HG03457 (cell line): ENCODE measurements at regions not wholly inside any gene's neighbourhood (a gene's known extent, or its start where the extent isn't known, plus 50 kb on each side); places are given as distances from the start of the nearest gene placed in this dataset.
A peak's percentile ranks its signal among the peaks of the same experiment; 100 is the strongest.
"Not testable (repeated sequence)": the region's sequence is repeated elsewhere in the genome, so short reads cannot be mapped to it uniquely, and the experiment has no call there.

Experiments
- ATAC-seq: cut with Tn5 transposase; IDR thresholded peaks from one replicate; pipeline ENCODE4 v1.9.1; 2021; ENCODE audit warnings: moderate number of reproducible peaks; ENCODE audit not compliant: unreplicated experiment

DNA sequence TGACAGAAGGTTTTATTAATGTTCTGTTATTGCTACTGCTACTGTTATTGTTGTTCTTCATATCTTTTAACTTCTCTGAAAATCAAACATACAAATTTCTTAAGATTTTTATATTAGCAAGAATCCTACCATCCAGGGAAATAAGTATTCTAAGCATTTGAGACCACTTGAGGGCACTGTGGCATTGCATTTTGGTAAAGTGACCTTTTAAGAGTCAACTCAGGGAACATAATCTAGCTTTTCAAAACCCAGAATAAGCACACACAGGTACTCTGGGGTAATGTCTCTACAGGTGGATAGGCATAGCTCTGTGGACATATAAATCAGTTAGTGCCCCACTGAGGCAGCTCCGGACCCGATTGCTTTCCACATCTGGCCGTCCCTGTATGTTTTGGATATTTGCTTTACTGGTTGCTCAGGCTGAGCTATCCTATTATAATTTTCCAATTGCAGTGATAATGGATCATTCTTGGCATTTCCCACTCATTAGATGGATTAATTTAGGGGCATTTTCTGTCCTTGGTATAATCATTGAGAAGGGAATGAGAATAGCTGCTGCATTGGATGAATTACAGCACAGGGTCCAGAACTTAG, 1425.1 kb upstream of the CDH8 start:
- ATAC-seq: no peak

DNA sequence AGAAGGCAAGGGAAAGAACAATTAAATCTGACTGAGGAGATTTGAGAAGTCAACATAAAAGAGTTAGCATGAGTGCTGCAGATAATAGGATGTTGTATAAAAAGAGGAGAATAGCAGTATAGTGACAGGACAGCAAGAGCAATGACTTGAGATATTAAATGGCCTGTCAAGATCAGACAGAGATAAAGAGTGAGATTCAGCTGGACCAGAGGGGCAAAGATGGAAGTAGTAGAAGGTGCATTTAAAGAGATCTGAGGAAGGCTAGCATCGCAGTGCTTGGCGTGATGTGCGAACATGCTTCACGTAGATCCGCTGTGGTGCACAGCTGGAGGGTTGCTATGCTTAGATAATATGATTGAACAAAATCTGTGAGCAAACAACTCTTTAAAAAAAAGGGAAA, 1422.6 kb upstream of the CDH8 start:
- no peak for ATAC-seq

DNA sequence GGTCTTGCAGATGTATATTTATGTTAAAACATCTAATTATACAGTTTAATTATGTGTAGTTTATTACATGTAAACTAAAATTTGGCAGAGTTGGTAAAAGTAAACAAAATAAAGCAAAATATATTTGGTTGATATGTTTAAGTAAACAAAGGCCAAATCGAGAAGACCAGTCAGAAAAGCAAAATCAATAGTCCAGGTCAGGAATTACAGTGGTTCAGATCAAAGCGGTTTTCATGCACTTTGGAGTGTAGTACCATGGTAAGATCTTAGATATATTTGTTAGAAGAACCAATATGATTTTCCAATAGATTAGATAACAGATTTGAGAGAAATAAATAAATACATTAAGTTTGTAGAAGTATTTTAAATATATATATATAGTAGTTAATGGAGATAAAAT, 1421.6 kb upstream of the CDH8 start:
- ATAC-seq: no peak

DNA sequence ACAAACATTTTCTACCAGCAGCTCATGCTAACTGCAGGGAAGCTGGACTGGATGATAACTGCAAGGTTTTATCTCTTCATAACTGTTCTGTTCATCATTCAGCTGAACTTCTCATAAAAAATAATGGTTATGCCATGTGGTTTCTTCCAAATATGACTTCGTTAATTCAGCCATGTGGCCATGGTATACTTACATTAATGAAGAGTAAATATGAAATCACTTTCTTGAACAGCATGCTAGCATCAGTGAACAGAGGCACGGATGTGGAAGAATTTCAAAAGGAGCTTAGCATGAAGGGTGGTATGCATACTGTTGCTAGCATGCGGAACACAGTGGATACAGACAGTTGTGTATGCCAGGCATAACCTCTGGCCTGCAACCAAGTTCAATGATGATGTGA, 1417.0 kb upstream of the CDH8 start:
- no peak for ATAC-seq

DNA sequence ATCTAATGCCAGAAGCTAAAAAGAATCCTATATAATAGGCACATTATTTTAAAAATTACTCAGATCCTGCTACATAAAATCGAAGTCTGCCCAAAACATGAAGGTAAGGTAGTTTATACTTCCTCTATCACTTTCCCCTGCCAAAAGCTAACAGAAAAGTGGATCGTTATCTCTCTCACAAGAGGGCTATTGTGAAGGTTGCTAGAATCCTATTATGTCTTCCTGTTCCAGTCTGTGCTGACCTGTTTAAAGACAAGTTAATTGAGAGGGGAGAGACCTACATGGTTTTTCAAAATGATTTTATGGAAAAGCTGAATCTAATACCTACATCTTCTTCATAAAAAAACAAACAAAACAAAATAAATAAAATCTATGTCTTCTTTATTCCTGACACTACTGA, 1410.9 kb upstream of the CDH8 start:
- no peak for ATAC-seq

DNA sequence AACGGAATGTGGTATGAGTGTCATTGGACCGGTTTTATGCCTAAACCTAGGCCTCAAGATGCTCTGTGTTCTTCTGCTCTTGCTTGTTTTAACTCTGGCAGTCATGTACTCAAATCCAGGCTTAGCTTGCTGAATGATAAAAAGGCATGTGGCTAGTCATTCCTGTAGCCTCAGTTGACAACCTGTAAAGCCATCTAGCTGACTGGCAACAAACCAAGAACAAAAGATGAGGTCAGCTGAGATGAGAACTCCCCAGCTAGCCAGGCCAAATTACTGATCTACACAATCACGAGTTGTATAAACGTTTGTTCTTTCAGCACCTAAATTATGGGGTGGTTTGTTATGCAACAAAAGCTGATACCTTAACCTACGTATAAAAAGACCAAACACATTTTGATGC, 1406.0 kb upstream of the CDH8 start:
- no peak for ATAC-seq

DNA sequence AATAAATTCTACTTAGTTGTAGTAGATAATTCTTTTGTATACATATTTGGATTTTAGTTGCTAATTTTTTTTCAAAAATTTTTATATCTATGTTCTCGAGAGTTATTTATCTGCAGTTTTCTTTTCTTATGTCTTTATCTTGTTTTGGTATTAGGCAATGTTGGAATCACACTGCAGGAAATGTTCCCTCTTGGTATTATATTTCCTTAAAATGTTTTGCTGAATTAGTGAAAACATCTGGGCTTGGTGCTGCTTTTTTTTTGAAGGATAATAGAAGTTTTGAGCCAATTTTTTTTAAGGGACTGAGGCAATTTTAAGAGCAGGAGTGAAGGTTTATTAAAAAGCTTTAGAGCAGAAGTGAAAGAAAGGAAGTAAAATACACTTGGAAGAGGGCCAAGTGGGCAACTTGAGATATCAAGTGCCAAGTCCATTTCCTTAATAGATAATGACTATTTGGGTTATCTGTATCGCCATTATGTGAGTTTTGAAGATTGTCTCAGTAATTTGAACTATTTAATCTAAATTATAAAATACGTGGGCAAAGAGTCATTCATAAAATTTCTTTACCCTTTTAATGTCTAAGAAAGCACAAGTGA, 1390.1 kb upstream of the CDH8 start:
- ATAC-seq: no peak

DNA sequence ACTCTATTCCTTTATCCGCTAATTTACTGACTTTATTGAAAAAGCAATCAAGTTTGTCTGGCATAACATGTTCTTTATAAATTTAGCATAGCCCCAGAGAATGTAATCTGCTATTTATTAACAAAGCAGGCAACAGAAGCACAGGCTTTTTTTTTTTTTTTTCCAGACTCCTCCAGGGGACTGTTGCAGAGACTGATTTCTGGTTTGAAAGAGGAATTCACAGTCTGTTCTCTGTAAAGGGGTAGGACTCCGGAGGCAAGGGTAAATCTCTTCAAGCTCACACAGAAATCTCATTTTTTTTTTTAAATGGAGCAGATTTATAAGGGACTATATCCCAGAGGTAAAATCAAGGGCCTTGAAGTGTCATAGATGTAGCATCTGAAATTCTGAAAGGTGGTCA, 1386.5 kb upstream of the CDH8 start:
- ATAC-seq: no peak

DNA sequence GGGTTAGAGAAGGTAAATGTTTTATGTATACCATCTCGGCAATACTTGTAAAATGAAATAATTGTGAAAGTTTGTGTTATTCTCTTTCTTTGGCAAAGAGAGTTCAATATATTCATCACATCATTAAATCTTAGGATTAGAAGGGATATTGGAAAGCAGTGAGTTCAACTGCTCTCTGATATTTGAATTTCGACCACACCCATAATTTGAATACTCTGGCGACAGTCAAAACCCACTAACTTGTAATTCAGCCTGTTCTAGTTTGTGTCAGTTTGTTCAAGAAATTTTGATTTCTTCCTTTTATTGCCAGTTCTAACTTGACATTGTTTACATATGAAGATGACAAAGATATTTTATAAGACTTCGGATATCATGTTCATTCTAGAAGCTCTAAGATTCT, 1380.5 kb upstream of the CDH8 start:
- ATAC-seq: no peak

DNA sequence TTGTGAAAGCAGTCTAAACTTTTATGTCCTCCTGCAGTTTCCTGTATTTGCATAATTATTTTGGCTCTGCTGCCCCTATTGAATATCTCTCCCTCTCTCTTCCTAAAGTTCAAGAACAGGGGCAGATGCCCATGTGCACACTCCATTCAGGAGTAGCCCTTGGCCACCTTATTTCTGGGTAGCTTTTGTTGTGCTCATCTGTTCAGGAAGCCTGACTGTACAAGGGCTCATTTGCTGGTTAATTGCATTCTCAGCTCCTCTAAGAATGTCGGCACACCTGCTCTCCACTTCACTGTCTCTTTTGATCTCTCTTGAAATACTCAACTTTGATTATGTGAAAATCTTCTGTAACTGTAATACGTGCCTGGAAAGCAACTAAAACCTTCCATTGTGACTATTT, 1378.8 kb upstream of the CDH8 start:
- ATAC-seq: no peak

DNA sequence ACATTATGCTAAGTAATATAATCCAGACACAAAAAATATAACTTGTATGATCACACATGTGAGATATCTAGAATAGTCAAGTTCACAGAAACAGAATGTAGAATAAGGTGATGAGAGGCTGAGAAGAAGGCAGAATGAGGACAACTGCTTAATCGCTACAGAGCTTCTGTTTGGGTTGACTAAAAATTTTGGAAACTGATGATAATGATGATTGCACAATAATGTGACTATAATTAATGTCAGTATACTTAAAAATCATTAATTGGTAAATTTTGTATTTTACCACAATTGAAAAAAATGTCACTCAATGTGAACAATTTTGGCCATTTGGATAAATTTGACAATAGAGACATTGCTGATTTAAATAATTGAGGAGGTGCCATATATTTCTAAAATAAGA, 1374.4 kb upstream of the CDH8 start:
- no peak for ATAC-seq

DNA sequence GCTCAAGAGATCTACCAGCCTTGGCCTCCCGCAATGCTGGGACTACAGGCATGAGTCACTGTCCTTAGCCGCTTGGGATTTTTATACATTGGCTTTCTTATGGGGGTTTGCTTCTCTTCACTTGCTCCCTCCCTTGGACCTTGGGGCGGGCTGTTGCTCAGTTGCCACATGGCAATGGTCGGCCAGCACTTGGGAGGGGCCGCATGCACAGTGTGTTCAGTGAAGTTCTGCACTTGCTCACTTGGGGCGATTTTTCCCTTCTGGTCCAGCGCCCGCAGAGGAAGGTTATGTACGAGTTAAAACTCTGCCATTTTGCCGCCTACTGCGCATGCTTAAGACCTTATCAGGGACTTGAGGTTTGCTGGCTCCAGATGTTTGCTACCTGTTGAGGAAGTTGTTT, 1367.6 kb upstream of the CDH8 start:
- ATAC-seq: no peak

DNA sequence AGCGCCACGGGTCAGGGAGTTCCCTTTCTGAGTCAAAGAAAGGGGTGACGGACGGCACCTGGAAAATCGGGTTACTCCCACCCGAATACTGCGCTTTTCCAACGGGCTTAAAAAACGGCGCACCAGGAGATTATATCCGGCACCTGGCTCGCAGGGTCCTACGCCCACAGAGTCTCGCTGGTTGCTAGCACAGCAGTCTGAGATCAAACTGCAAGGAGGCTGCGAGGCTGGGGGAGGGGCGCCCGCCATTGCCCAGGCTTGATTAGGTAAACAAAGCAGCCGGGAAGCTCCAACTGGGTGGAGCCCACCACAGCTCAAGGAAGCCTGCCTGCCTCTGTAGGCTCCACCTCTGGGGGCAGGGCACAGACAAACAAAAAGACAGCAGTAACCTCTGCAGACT, 1352.0 kb upstream of the CDH8 start:
- not testable (repeated sequence) for ATAC-seq

DNA sequence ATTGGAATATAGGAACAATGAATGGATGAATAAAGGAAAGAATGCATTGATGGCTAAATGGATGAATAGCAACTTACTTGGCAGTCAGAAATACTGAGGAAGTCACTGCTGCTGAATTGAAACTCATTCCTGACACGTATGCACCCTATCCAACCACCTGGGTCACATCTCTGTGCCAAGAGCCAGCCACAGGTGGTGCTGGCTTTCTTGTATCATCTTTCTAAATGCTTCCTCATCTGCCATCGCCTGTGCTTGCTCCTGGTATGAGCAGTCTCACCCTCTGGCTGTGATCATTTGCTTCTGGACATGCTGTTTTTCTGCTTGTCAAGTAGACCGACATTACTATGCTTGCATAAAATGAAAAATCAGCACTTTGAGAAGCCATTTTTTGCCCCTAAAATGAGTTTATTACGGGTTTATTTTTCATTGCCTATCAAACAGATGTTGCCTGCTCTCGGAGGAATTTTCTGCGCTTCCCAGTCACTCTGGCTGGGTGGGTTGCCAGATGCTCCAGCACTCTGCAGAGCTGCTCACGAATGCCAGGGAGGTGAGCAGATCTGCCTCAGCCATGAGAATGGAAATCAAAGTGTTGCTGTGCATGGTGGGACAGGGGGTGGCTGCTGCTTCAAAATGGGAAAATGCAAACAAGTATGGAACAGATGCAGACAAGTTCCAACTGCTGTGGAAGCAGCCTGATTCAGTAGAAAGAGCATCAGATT, 1349.6 kb upstream of the CDH8 start:
- ATAC-seq: no peak

DNA sequence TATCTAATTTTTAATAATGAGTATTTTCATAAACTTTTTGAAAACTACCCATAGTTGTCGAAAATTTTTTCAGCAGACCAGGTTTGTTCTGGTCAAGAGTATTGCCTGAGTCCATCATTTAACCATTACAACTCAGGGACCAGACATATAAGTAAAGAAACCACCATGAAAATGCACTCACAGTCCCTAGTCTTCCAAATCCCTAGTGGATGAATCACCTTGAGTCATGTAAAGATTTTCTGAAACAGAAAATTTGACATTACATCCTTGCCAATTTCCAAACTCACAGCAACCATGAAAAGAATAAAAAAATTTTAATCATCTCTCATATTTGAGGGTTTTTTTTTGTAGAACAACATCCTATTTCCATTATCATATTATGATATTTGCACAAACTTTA, 1337.5 kb upstream of the CDH8 start:
- ATAC-seq: no peak

DNA sequence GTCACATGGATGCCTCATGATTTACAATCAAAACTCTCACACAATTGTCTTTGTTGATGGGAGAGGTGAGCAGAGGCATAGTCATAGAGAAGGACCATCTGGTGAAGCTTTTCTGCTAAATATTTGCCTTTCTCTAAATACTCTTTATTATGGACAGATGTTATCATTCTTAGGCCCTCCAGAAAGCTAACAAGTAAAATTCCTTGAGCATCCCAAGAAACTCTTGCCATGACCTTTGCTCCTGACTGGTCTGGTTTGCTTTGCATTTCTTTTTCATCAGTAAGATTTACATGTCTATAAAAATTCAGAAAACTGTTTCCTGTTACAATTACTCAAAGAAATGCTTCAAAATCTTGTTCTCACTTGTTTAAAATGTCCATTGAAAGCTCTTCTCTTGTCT, 1336.6 kb upstream of the CDH8 start:
- no peak for ATAC-seq

DNA sequence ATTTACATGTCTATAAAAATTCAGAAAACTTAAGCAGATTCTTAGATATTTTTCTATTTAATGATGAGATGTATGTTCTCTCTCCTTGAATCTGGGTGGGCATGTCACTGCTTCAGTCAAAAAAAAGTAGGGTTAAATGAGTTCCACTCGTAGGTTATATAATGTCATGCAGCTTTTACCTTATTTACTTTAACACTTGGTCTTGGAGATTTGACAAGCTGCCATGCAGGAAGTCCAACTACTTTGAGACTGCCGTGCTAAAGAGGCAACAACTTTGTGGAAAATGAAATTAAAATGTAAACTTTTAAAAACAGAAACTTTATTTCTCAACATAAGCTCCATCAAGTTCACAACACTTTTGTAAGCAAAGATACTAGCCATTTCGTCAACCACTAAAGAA, 1336.0 kb upstream of the CDH8 start:
- no peak for ATAC-seq

DNA sequence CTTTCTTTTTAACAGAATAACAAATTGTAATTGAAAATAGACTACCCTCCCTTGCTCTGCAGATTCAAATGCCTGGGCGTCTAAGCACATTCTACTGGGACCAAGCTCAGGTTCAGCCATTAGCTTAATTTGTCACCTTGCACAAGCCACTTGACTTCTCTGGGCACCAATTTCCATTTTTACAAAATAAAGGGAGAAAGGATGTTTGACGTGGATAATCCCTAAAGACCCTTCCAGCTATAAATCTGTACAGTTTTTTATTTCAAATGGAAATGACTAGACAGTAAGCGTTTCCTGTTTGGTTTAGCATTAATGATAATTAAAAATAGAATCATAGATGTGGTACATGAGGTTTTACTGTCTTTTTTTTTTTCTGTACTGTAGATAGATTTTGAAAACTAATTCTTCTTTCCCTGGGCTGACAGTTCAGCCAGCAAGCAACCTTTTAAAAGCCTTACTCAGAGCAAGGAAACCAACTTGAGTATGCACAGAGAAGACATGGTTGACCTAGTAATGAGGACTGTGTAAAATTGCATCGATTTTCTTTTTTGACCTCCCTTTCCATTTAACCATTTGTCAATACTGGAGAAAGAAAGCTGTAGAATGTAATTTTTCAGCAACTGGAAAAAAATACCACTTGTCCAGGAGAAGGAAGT, 1329.5 kb upstream of the CDH8 start:
- ATAC-seq: no peak

DNA sequence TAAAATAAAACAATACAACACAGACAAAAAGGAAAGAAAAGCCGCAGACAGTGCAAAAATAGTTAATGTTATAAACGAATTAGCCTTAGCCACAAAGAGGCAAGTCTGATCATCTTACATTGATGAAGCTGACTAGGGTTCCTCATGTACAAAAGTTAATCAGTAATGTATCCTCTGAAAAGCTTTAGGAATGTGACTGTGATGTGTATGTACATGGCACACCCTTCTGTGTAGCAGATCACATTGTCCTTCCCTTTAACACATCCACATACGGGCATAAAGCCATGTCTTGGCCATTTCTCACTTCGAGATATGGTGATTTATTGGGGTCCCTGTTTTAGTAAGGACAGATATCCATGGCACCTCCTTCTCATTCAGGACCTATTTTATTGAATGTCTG, 1327.5 kb upstream of the CDH8 start:
- no peak for ATAC-seq

DNA sequence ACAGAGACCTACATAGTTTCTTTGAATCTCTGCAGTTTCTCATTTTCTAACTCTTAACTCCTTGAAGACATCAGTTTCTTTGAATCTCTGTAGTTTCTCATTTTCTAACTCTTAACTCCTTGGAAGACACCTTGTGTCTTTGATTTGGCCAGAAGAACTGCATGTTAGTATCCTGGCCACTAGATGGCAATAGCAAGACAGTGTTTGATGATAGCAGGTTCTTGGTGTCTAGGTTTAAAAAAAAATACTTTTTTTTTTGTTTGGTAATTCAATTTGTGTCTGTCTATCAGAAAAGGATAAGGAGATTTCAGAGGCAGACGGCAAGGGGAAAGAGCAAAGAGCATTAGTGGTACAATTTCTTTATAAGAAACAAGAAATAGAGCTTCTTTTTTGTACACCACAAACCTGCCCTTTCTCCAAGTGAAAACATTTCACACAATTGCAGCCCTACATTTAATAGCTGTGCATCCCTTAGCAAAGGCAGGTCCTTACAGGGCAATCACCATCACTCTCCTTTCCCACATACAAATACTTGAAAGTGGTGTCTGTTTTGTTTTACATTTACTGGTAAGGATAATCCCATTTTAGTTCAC, 1324.9 kb upstream of the CDH8 start:
- ATAC-seq: peak; percentile 71

DNA sequence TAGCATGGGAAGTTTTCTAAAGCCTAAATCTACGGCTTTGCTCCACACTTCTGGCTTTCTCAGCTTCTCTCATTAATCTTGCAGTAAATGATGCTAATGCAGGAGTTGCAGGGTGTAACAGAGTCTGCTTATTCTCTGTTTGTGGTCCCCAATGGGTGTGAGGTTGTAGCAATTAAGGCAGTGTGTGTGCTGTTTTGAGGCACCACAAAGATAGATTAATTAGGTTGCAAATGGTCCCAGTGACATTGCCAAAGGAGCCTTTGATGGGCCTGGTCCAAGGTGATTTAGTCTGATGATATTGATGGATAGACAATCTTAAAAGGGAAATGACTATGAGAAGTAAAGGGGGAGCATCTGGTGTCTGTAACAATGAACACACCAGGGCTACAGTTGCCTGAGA, 1313.7 kb upstream of the CDH8 start:
- ATAC-seq: no peak

DNA sequence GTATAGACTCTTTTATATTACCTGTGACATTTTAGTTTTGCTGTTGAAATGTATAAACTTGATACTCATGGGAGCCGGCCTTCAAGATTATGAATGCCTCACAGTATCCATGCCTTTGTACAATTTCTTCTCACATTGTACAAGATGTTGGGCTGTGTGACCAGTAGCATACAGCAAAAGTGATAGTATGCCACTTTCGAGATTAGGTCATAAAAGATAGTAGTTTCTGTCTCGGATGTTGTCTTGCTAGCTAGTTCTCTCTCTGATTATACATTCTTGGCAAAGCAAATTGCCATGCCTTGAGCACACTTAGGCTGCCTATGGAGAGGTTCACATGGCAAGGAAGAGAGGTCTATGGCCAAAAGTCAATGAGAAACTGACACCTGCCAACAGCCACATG, 1309.8 kb upstream of the CDH8 start:
- ATAC-seq: no peak
